IPS-15b (cell line): ENCODE measurements at regions not wholly inside any gene's neighbourhood (a gene's known extent, or its start where the extent isn't known, plus 50 kb on each side); places are given as distances from the start of the nearest gene placed in this dataset.

ENCODE experiments used
- H3K27me3 ChIP-seq: one replicate; pipeline ENCODE4 v1.6.1; 2013; ENCODE audit warnings: low read length; ENCODE audit not compliant: control insufficient read depth, insufficient read depth
- H3K36me3 ChIP-seq: one replicate; pipeline ENCODE4 v1.6.1; 2013; ENCODE audit warnings: low read length; ENCODE audit not compliant: control insufficient read depth, insufficient read depth
- H3K4me1 ChIP-seq: one replicate; pipeline ENCODE4 v1.6.1; 2013; ENCODE audit warnings: mild to moderate bottlenecking, low read length; ENCODE audit not compliant: control insufficient read depth, insufficient read depth
- H3K4me3 ChIP-seq: one replicate; pipeline ENCODE4 v1.5.1; 2013; ENCODE audit warnings: low read depth, low read length
- H3K9ac ChIP-seq: one replicate; pipeline ENCODE4 v1.6.1; 2013; ENCODE audit warnings: low read depth, mild to moderate bottlenecking, low read length
- H3K9me3 ChIP-seq: one replicate; pipeline ENCODE4 v1.6.1; 2013; ENCODE audit warnings: mild to moderate bottlenecking, low read length; ENCODE audit not compliant: control insufficient read depth, insufficient read depth

DNA sequence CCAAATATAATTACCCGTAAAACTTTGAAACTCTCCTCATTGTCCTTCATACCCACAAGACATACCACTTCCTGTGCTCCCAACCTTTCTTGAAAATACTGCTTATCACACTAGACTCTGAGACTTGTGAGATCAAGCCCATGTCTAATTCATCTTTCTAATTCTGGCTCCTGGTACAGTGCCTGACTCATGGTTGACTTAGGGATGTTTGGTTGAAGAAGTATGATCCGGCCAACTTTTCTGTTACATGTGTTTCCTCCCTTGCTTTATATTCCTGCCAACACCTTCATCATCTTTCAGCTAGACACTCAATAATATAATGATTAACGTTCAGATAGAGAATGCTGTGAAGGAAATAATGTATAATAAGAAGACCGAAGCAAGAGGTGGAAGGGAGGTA is 58.2 kb downstream of the MEX3B start:
- no peak overlapping the region for H3K4me3 ChIP-seq
- no peak overlapping the region for H3K9ac ChIP-seq
- no peaks in the 10 kb centered on the region for H3K27me3 ChIP-seq
- no peaks in the 10 kb centered on the region for H3K36me3 ChIP-seq
- H3K4me1 ChIP-seq, result no peaks in the 10 kb centered on the region
- H3K9me3 ChIP-seq, result no peaks in the 10 kb centered on the region

DNA sequence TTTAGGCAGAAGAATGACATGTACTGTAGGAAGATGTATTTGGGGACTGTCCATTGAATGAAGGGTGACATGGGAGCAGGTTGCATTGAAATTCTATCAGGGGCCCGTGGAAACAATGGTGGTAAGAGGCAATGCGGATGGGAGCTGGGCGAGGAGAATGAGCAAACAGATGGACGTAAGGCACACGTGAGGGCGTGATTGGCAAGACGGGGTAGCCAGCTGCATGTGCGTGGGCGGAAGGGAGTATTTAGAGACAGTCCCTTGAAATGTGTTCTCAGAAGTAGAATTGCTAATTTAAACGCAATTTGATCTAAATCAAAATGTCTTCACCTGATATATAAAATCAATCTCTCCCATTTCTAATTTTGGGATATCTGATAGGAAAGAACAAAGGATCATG is 62.3 kb downstream of the MEX3B start:
- Histone ChIP-seq H3K9ac (no peak overlapping the region), H3K27me3 (no peaks in the 10 kb centered on the region), H3K9me3 (no peaks in the 10 kb centered on the region), H3K4me3 (no peak overlapping the region), H3K36me3 (no peaks in the 10 kb centered on the region), H3K4me1 (no peaks in the 10 kb centered on the region)

DNA sequence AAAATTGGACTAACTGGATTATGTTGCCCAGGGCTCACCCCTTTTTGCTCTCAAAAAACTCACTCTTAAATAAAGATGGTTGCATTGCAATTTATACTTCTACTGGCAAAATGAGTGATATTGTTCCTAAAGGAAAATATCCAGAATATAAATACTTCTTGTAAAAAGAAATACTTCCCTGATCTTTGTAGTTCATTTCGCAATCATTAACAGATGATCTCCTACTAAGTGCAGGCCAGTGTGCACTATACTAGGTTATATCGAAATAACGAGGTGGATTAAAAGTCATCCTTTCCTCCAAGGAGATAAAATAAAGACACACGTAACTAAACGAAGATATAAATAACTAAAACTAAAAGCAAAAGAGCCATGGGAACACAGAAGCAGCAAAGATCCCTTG is 63.0 kb downstream of the MEX3B start:
- no peak overlapping the region for H3K4me3 ChIP-seq
- no peaks in the 10 kb centered on the region for H3K36me3 ChIP-seq
- no peaks in the 10 kb centered on the region for H3K9me3 ChIP-seq
- no peak overlapping the region for H3K9ac ChIP-seq
- H3K4me1 ChIP-seq, result no peaks in the 10 kb centered on the region
- no peaks in the 10 kb centered on the region for H3K27me3 ChIP-seq

DNA sequence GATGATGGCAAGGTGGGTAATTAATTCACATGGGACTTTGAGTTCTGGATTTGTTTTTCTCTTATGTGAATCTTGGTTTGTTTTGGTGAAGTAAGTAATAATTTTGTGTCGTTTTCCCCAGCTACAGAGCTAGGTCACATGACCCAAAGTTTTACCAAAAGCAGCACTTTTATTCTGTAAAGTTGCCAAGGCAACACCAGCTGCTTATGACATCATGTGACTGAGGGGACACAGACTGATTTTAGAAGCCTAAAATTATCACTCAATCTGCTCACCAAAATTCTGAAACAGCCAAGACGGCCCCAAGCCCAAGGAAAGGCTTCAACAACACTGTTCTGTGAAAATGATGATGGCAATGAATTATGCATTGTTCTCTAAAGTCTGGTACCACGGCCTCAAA is 63.9 kb downstream of the MEX3B start:
- H3K27me3 ChIP-seq, result no peaks in the 10 kb centered on the region
- H3K4me3 ChIP-seq, result no peak overlapping the region
- no peaks in the 10 kb centered on the region for H3K4me1 ChIP-seq
- H3K36me3 ChIP-seq, result no peaks in the 10 kb centered on the region
- H3K9ac ChIP-seq, result no peak overlapping the region
- no peaks in the 10 kb centered on the region for H3K9me3 ChIP-seq

DNA sequence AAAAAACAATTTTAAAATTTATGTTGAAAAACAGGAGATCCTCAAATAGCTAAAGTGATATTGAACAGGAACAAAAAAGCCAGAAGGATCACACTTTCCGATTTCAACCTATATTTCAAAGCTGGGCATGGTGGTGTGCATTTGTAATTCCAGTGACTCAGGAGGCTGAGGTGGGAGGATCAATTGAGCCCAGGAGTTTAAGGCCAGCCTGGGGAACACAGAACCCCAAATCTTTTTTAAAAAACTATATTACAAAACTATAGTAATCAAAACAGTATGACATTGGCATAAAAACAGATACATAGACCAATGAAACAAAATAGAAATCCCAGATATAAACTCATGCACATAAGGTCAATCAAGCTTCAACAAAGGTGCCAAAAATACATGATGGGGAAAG is 68.4 kb downstream of the MEX3B start:
- H3K9ac ChIP-seq, result no peak overlapping the region
- H3K4me1 ChIP-seq, result no peaks in the 10 kb centered on the region
- H3K27me3 ChIP-seq, result no peaks in the 10 kb centered on the region
- no peak overlapping the region for H3K4me3 ChIP-seq
- H3K9me3 ChIP-seq, result no peaks in the 10 kb centered on the region
- H3K36me3 ChIP-seq, result no peaks in the 10 kb centered on the region

DNA sequence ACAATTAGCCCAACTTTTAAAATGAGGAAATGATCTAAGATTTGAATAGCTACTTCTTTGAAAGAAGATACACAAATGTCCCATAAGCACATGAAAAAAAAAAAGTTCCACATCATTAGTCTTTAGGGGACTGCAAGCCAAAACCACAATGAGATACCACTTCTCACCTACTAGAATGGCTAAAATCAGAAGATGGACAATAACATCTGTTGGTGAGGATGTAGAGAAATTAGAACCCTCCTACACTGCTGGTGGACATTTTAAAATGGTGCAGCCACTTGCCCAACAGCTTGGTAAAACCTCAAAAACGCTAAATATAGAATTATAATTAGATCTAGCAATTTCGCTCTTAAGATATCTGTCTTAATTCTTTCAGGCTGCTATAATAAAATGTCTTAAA is 77.1 kb downstream of the MEX3B start:
- H3K9ac ChIP-seq, result no peak overlapping the region
- H3K9me3 ChIP-seq, result no peaks in the 10 kb centered on the region
- H3K27me3 ChIP-seq, result no peaks in the 10 kb centered on the region
- no peaks in the 10 kb centered on the region for H3K36me3 ChIP-seq
- H3K4me1 ChIP-seq, result no peaks in the 10 kb centered on the region
- H3K4me3 ChIP-seq, result no peak overlapping the region

DNA sequence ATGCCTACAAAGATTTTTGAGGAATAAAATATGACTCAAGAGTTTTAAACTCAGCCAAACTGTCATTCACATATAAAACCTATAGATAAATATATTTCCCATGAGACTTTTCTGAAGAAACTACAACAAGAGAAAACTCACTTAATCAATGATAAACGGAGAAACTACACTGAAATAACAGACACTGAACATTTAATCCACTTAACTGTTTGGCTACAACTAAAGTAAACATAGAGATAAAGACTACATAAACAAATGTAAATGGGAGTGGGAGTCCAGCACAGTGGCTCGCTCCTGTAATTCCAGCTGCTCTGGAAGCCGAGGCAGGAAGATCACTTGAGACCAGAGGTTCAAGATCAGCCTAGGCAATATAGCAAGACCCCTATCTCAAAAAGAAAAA is 79.2 kb downstream of the MEX3B start:
- no peak overlapping the region for H3K4me3 ChIP-seq
- no peaks in the 10 kb centered on the region for H3K27me3 ChIP-seq
- H3K36me3 ChIP-seq, result no peaks in the 10 kb centered on the region
- no peak overlapping the region for H3K9ac ChIP-seq
- no peaks in the 10 kb centered on the region for H3K4me1 ChIP-seq
- no peaks in the 10 kb centered on the region for H3K9me3 ChIP-seq

DNA sequence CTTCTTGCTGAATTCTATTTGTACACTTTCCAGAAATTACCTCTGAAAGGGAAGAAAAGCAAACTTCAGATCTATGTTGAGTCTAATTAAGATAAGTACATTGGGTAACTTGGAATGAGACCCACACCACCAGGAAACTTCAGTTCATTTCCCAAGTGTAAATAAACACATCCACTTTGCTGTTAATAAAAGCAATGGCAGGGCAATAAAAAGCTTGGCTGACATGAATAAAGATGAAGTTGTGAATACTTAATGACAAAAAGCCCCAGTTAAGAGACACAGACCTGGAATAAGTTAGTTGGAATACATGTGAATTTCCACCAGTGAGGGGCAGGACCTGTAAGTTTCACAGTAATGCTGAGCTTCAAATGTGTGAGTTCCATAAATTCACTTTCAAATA is 83.3 kb downstream of the MEX3B start:
- no peaks in the 10 kb centered on the region for H3K27me3 ChIP-seq
- H3K9ac ChIP-seq, result no peak overlapping the region
- no peaks in the 10 kb centered on the region for H3K4me1 ChIP-seq
- no peaks in the 10 kb centered on the region for H3K36me3 ChIP-seq
- H3K4me3 ChIP-seq, result no peak overlapping the region
- no peaks in the 10 kb centered on the region for H3K9me3 ChIP-seq

DNA sequence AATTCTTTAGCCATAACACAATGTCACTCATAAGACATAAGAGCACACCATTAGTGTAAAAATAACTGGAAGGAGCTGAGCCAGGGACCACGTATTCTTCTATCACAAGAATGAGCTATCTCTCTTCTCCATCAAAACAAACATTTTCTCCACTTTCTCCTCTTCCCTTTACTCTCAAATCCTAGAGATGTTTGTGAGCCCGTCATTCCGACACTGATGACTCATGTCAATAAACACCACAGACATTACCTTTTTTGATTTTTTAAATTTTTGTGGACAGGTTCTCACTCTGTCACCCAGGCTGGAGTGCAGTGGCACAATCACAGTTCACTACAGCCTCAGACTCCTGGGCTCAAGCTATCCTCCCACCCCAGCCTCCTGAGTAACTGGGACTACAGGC is 86.6 kb downstream of the MEX3B start:
- no peaks in the 10 kb centered on the region for H3K4me1 ChIP-seq
- H3K27me3 ChIP-seq, result no peaks in the 10 kb centered on the region
- no peaks in the 10 kb centered on the region for H3K36me3 ChIP-seq
- no peak overlapping the region for H3K9ac ChIP-seq
- no peaks in the 10 kb centered on the region for H3K9me3 ChIP-seq
- H3K4me3 ChIP-seq, result no peak overlapping the region

DNA sequence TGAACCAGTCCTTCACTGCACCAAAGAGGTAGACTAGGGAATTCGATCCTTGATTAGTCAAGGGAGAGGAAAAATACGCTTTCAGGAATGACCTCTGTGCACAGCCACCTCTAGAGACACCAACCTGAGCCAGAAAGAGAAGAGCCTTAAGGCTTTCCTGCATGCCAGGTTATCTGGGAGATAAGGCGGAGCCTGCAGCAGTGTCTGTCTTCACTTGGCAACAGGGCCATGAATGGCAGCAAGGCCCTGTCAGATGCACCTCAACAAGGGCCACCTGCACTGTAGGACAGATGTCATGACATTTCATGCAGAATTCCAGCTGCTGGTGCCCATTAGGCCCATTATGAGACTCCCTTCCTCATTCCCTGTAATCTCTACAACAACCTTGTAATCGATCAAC is 88.1 kb downstream of the MEX3B start:
- no peaks in the 10 kb centered on the region for H3K27me3 ChIP-seq
- no peaks in the 10 kb centered on the region for H3K36me3 ChIP-seq
- H3K4me3 ChIP-seq, result no peak overlapping the region
- H3K9ac ChIP-seq, result no peak overlapping the region
- H3K4me1 ChIP-seq, result no peaks in the 10 kb centered on the region
- H3K9me3 ChIP-seq, result no peaks in the 10 kb centered on the region

DNA sequence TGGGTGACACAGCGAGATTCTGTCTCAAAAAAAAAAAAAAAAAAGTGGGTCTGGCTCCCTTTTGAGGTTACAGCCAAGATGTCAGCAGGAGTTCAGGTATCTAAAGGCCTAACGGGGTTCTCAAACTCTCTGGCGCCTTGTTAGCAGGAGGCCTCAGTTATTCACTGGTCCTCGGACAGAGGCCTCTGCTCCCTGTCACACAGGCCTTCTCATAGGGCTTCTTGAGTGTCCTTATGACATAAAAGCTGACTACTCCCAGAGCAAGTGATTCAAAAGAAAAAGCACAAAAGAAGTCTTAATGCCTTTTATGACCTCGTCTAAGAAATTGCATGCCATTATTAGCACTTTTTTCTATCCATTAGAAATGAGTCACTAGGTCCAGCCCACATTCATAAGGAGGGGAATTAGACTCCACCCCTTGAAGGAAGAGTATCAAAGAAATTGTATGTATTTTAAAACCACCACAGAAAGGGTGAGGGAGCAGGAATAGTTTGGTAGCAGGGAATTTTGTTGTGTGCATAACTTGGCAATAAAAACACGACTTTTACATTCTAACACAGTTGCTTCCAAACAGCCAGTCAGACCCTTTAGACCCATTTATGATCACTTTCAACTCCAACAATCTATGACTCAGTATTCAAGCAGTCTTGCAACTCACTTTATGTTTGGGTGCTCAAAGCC is 90.3 kb downstream of the MEX3B start:
- no peak overlapping the region for H3K9ac ChIP-seq
- no peaks in the 10 kb centered on the region for H3K36me3 ChIP-seq
- no peak overlapping the region for H3K4me3 ChIP-seq
- no peaks in the 10 kb centered on the region for H3K9me3 ChIP-seq
- no peaks in the 10 kb centered on the region for H3K27me3 ChIP-seq
- peaks cover 3% of the 10 kb centered on the region for H3K4me1 ChIP-seq

DNA sequence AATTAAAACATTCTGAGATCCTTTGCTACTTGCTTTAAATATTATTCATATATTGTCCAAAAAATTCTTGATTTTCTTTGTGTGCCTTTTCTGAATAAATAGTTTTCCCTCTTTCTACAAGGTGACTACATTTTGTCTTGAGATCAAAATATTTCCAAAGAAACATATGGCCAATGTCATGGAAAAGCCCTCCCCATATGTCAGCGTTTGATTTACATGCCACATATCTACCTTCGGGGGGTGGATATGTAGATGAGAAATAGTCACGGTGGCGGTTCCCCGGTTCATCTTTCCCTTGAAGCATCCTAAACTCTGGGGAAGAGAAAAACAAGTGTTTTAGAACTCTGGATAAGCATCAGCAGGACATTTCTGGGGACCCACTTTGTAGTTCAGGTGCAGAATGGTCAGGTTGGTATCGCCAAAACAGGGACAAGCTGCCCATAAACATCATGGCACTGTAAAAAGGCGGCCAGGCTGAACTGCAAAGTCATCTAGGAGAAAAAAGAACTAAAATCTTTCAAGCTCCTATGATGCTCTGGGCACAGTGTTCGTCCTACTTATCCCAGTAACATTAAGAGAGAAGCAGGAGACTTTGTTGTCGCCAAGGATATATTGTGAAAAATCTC is 91.5 kb downstream of the MEX3B start:
- Histone ChIP-seq H3K36me3 (no peaks in the 10 kb centered on the region), H3K27me3 (no peaks in the 10 kb centered on the region), H3K9me3 (no peaks in the 10 kb centered on the region), H3K9ac (no peak overlapping the region), H3K4me1 (peaks cover 3% of the 10 kb centered on the region), H3K4me3 (no peak overlapping the region)
